Skin epidermis (tissue), 12 donors: ENCODE measurements at regions not wholly inside any gene's neighbourhood (a gene's known extent, or its start where the extent isn't known, plus 50 kb on each side); places are given as distances from the start of the nearest gene placed in this dataset.
"Not testable (repeated sequence)": the region's sequence is repeated elsewhere in the genome, so short reads cannot be mapped to it uniquely, and the experiment has no call there.

ENCODE experiments used
- H3K27ac ChIP-seq, 21 experiments: fragments of 200-600 bp; sonication (generic) in 11 of 21; one replicate each; pipeline ENCODE4 v1.5.0; 2020; ENCODE audit warnings: mild to moderate bottlenecking in 3 of 21, inconsistent platforms in 2 of 21, moderate library complexity in 2 of 21
- H3K4me3 ChIP-seq, 7 experiments: fragments of 200-600 bp; sonication (generic) in 2 of 7; one replicate each; pipeline ENCODE4 v1.5.0; 2020; ENCODE audit warnings: inconsistent platforms in 2 of 7, mild to moderate bottlenecking in 2 of 7, moderate library complexity in 1 of 7

DNA sequence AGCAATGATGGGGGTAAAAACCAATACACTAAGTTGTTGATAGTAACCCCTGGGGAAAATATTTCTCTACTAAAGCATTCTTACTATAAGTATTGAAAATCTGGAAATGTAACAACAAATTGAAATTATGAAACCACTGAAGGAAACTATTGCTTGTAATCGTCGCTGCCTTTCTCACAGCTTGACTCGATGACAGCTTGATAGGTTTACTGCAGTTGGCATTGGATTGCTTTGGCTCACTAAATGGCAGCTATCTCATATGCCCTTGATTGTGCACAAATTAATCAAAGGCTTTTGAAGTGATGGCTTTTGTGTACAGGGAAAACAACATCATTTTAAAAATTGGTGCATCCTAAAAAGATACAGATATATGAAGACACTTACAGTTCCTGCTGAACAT is 419.6 kb upstream of the TENM3 start:
- no peak overlapping the region for H3K27ac ChIP-seq

DNA sequence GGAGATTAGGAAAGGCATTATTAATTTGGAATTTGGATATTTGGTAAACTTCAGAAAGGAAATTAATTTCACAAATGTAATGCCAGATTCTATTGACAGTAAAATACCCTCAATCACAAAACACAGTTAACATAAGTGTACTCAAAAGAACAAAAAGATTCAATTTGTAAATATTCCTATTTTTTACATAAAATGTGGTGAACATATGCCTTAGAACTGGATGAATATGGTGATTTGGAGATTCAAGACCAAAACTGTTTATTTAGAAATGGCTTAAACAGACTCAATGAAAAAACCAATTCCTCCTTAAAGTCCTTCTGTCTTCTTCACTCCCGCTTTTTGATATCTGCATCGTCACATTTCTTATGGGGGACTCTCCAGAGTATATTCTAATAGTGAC is 417.6 kb upstream of the TENM3 start:
- H3K4me3 ChIP-seq: no peak overlapping the region
- no peak overlapping the region for H3K27ac ChIP-seq

More for the DNA sequence above, 419.6 kb upstream of the TENM3 start:
- no peak overlapping the region for H3K4me3 ChIP-seq

DNA sequence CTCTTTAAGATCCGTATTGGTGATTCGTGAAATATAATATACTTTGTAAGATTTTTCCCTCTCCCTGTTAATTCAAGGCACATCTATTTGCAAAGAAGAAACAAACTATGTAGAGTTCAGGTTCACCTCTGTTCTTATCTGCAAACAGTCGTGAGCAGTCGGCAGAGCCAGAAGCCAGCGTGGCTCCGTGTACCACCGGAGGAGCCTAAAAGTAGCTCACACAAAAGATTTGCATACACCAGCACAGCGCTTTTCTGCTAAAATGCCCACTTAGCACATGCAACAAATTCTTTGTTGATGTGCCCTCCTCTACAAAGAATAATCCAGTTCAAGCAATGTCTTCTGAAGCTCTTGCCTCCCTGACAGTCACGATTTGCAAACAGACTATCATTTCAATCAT is 416.0 kb upstream of the TENM3 start:
- Histone ChIP-seq H3K4me3 (no peak overlapping the region), H3K27ac (no peak overlapping the region)

DNA sequence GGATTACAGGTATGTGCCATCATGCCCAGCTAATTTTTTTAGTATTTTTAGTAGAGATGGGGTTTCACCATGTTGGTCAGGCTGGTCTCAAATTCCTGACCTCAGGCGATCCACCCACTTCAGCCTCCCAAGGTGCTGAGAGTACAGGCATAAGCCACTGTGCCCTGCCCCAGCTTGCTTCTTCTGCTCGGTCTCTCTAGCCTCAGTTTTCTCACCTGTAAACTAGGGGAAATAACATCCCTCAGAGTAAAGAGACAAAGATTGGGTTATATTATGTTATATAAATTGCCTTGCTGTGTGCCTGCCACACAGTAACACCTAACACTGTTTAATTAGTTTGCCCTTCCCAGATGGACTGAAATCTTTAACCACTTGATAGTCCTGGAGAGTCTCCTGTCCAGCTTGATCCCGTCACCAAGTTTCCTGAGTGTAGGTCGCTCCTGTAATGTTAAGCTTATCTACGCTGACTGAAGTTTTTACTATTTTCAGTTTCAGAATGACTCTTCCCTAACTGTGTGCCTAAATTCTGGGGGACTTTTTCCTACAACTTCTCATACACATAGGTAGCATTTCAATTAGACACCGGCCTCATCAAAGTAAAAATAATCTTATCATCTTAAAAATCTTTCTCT is 412.7 kb upstream of the TENM3 start:
- H3K27ac ChIP-seq: no peak overlapping the region
- H3K4me3 ChIP-seq: no peak overlapping the region

DNA sequence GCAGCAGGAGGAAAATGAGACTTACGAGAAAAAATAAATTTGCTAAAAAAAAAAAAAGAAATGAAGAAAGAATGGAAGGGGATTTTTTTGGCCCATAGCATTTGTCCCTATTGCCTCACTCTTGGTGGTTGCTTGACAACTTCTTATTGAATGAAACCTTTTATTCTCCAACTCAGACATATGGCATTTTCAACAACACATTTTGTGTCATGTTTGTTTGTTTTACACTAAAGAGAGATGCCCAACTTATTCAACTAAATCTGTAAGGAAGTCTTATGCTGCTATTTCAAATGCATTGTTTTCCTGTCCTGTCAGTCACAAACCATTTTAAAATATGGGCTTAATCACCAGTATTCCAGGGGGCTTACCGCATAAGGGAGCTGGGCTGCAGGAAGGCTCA is 409.1 kb upstream of the TENM3 start:
- no peak overlapping the region for H3K27ac ChIP-seq

DNA sequence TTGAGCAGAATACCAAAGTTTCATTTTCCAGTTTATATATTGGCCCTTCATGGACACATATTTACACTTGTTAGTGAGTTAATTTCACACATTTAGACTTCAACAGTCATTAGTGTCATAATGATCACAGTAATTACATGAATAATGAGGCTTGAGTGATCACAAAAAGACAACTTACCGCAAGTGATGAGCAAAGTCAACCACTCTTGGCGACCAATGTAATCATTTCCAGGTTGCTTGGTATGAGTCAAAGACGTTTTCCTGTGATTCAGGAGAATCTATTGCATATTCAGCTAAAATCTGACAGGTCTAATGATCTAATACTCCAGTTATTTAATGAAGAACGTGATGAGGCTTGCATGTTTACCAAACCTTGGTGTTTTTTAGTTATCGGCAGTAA is 407.9 kb upstream of the TENM3 start:
- H3K4me3 ChIP-seq: no peak overlapping the region
- no peak overlapping the region for H3K27ac ChIP-seq

More for the DNA sequence above, 409.1 kb upstream of the TENM3 start:
- H3K4me3 ChIP-seq: no peak overlapping the region

DNA sequence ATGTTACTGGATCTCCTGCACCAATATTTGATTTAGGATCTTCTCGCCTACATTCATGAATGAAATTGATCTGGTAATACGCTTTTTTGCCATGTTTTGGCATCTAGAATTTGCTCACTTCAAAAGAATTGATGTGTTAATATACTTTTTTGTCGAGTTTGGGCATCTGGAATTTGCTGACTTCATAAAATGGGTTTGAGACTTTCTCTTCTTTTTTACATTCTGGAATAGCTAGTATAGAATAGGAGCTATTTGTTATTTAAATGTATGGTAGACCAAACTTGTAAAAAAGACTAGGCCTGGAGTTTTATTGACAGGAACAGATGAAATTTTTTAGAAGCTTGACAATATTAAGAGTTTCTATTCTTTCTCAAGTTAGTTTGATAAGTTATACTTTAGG is 404.9 kb upstream of the TENM3 start:
- Histone ChIP-seq H3K4me3 (no peak overlapping the region), H3K27ac (no peak overlapping the region)

DNA sequence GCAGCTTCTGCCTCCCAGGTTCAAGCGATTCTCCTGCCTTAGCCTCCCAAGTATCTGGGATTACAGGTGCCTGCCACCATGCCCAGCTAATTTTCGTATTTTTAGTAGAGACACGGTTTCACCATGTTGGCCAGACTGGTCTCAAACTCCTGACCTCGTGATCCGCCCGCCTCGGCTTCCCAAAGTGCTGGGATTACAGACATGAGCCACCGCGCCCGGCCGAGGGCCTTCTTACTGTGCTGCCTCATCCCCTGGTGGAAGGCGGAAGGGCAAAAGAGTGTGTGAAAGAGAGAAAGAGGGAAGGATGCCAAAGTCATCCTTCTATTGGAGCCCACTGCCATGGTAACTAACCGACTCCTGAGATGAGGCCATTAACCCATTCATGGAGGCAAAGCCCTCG is 399.4 kb upstream of the TENM3 start:
- not testable (repeated sequence) for H3K4me3 ChIP-seq, H3K27ac ChIP-seq

DNA sequence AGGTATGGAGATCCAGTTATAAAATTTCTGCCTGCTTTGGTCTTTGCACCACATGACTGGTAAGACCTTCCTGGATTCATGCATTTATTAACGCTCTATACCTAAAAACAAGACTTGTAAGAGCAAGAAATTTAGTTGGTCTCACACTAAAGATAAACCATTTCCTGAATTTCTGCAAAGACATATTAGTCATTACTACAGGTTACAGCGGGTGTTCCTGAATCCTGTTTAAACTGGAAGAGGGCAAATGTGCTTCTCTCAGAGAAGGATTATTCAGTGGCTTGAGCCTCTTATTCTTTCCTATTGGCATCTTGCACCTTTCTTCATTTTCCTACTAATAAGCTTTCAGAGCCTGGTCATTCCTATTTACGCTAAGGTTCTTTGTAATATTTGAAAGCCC is 397.6 kb upstream of the TENM3 start:
- Histone ChIP-seq H3K4me3 (no peak overlapping the region), H3K27ac (no peak overlapping the region)

DNA sequence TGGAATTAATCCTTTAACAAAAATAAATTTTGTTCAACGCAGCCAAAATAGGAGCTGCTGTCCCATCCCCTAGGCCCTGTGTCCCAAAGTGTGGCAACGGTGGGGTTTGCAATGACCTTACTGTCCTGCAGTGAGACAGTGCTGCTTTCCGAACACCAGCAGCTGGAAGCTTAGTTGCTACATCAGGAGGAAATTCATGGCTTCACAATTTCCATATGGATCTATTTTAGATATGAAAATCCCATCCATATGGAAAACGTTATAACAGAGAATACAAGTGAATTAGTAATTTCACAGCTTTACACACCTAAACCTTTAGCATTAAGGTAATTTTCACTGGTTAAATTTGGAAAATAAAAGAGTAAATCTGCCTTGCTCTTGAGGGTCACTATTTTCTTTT is 396.3 kb upstream of the TENM3 start:
- no peak overlapping the region for H3K4me3 ChIP-seq
- no peak overlapping the region for H3K27ac ChIP-seq

DNA sequence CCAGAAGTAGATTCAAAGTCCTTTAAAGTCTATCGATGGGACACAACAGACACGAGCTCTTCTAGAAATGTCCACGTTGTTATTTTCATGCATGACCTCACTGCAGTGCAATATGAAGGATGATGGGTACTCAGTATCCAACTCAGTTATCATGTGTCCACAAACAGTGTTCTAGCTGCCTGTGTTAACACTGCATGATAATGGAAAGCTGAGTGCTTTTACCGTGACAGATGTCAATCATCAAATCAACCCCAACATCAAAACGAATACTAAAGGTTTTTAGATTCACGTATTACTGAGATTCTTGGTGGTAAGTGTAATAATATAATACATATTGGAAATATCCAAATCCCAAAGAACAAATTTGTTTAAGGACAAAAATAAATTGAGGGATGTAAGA is 394.8 kb upstream of the TENM3 start:
- Histone ChIP-seq H3K27ac (no peak overlapping the region), H3K4me3 (no peak overlapping the region)

DNA sequence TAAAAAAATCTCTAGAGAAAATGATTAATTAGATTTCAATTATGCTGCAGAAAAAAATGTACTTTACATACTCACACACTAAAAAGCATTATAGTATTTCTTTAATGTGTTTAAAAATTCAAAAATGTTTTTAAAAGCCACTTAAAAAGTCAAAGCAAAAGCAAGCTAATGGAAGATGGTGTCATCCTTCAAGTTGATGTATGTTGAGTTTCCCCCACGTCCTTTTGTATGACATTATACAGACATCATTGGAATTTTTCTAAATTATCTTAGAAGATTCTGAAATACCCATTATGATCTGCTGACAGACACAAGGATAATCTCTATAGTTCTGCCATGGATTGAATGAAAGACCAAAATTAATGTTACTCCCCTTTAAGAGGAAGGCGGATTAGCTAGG is 393.7 kb upstream of the TENM3 start:
- no peak overlapping the region for H3K27ac ChIP-seq
- no peak overlapping the region for H3K4me3 ChIP-seq

DNA sequence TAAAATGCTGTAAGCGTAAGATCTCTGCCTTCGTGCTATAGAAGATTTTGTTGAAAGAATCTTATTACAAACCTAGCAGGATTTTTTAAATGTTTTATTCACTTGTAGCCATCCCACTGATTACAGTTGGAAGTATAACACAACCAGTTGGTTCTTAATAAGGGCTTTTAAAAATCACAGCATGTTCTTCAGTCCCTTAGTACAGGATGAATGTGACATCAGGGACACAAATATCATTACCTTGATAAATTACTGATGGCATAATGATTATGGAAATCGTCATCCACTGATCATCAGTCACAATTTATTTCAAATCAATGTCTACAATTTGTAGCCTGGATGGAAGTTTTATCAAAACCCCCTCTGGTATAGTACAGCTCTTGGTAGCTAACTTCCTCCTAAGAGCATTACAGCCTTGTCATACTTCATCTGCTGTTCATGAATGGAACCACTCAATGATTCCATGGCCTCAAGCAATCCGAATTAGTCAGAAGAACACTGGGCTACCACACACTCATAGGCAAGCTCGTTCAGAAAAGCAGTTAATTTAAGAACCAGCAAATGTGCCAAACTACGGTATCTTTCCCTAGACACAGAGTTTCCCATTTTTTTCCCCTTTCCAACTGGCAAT is 389.2 kb upstream of the TENM3 start:
- no peak overlapping the region for H3K4me3 ChIP-seq
- H3K27ac ChIP-seq: no peak overlapping the region

DNA sequence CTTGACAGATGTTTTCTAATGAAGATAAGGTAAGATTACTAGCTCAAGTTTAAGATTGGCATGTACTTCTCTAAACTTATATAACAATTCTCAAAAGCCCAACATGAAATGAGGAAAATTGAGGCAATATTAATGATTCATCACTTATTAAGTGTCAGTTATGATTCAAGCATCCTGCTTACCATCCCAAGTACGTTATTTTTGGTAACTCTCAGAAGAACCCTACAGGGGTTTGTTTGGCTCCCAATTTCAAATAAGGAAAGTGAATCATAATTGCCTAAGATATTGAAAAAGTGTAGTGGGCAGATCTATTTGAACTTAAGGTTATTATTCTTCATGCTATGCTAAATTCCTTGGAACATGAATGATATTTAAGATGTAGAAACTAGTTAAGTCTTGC is 387.9 kb upstream of the TENM3 start:
- no peak overlapping the region for H3K4me3 ChIP-seq
- H3K27ac ChIP-seq: no peak overlapping the region

DNA sequence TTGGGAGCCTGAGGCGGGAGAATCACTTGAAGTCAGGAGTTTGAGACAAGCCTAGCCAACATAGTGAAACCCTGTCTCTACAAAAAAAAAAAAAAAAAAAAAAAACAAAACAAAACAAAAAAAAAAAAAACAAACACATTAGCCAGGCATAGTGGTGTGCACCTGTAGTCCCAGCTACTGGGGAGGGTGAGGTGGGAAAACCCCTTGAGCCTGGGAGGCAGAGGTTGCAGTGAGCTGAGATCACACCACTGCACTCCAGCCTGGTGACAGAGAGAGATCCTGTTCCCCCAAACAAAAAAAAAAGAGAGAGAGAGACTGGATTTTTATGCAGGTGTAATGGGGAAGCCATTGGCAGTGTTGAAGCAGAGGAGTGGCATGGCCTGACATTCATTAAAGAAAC is 385.7 kb upstream of the TENM3 start:
- not testable (repeated sequence) for H3K4me3 ChIP-seq, H3K27ac ChIP-seq

DNA sequence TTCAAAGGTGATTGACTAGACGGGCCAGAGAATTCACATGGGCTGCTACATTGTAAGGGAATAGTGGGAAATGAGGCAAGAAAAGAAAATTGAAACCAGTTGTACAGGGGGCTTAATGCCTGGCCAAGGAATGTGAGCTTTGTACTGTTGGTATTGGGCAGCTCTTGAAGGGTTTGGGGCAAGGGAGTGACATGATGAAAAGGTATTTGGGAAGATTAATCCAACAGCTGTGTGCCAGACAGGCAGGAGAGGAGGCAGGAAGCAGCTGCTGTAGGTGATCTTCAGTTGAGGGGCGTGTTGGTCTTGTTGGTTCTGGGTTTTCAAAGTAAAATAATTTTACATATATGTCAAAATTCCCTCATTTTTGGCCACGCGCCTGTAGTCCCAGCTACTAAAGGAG is 384.5 kb upstream of the TENM3 start:
- no peak overlapping the region for H3K4me3 ChIP-seq
- H3K27ac ChIP-seq: no peak overlapping the region

DNA sequence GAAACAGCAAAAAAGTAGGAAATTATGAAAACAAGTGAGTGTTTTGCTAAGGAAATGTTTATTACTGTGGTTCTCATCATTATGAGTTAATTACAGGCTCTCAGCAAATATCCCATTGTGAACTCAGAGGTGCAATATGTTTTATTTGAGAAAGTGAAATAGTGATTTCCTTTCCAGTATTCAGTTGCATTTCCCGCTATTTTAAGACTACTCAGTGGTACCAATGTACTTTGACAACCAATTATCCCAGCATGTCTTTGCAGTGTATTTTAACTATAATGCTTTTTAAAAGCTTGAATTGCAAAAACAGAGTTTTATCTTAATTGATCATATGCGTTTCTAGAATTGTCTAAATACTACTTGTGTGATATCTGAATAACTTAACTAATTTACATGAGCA is 383.8 kb upstream of the TENM3 start:
- no peak overlapping the region for H3K4me3 ChIP-seq

DNA sequence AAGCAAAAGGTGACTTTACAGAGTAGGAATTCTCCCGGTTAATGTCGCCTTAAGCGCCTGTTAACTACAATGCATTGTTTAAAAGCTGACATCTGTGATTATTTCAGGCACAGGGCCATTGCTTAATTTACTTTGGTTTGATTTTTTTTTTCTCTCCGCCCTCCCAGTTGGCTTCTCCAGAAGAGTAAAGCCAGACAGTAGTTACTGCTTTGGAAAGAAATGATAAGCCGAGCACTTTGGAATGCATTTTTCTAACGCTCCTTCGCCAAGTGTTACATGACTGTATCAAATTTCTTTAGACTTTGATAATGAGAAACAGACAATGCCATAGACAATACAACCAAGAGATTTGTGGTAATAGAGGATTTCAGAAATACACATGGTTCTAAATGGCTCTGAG is 383.0 kb upstream of the TENM3 start:
- H3K4me3 ChIP-seq: no peak overlapping the region
- no peak overlapping the region for H3K27ac ChIP-seq

More for the DNA sequence above, 383.8 kb upstream of the TENM3 start:
- H3K27ac ChIP-seq: no peak overlapping the region

DNA sequence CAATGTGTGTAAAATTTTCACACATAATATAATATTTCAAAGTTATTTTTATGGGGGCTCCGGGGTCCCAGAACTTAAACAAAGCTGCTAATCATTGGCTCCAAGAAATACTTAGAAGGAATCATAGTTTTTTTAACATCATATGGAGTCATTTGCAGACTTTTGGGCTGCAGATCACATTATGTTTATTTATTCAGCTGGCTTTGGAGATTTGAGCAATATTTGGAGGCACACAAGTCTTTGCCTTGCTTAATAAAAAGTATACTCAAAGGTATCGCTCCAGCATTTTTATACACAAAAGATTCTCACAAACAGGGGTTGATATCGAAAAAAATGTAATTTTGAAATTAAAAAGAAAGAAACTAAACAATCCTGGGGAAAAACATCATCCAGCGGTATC is 382.5 kb upstream of the TENM3 start:
- no peak overlapping the region for H3K27ac ChIP-seq
- H3K4me3 ChIP-seq: no peak overlapping the region

DNA sequence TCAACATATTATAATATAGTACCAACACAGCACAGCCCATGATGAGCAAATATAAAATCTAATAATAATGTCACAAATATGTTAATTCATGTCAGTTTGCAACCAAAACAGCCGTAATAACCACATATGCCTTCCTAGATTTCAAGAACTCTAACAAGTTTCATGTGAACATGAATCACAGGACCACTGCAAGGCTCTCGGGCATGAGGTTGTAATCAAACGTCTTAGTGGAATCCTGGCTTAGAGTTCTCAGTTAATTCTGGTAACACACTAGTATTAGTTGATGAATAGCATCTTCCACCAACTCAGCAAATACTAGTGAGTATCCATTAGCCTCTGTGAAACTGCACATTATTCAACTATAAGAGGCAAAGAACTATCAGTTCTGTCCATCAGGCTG is 379.3 kb upstream of the TENM3 start:
- no peak overlapping the region for H3K4me3 ChIP-seq
- H3K27ac ChIP-seq: peak overlapping the region in 1 of 21 experiments; percentile 23

DNA sequence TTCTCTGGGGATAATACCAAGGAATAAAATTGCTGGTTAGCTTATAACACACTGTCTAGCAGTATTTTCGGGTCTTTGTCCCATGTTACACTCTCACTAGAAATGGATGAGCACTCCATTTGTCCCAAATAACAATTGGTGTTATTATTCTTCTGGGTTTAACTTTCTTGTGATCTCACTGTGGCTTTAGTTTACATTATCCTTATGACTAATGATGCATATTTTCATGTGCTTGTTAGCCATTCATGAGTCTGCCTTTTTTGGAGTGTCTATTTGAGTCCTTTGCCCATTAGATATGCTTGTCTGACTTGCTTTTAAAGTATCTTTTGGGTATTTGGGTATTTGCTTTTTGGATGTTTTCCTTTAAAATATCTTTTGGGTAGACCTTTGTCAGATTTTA is 372.9 kb upstream of the TENM3 start:
- H3K4me3 ChIP-seq: no peak overlapping the region
- no peak overlapping the region for H3K27ac ChIP-seq

DNA sequence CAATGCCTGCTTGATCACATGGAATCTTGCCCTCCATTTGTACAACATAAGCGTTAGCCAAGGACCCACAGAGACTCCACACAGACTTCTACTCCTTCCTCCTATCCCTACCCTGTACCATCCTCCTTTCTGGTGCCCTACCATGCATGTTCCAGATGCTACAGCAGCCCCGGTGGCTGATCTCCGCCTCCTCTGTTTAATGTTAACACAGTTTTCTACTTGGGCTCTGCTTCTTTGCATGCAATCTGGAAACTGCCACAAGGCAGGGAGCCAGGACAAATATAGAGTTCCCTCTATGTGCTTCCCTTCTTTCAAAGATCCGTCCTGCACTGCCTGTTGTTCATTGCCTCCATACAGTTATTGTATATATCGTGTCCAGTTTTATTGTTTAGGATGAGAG is 368.6 kb upstream of the TENM3 start:
- Histone ChIP-seq H3K27ac (no peak overlapping the region), H3K4me3 (no peak overlapping the region)
